NCI-H1048 (cell line): ENCODE measurements at regions not wholly inside any gene's neighbourhood (a gene's known extent, or its start where the extent isn't known, plus 50 kb on each side); places are given as distances from the start of the nearest gene placed in this dataset.

Experiments used
- DNase-seq: peaks from one replicate; lab custom pipeline; 2025; lab: John Stamatoyannopoulos, UW

DNA sequence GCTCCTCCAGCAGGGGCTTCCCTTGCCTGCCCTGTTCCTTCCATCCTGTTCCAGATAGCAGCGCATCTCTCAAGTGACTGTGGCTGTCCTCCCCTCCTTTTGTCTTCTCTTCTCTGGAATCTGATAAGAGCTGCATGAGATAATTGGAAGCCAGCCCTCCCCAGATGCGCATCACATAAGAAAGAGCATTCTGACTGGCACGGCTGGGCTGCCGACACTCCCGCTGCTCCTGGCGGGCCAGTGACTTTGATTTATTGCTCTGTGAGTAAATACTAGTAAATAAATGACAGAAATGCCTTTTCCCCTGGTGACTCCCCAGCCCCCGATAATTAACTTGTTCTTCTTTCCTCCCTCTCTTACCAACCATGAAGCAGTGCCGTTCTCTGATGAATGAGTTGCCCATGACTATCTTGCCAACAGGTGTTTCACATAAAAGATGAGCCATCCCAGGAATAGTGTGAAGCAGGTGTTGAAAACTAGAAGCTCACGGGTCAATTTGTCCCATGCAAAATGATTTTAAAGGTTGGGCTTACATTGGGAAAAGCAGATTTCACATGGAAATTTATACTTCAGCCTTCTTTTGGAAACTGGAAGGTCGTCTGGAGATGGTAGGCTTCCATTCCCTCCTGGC is 212.3 kb downstream of the ERCC6L2 start:
- DNase-seq = no peak

- DNase-seq = no peak
These were observed 211.6 kb downstream of the ERCC6L2 start for GRCh38 chr9:96086936-96087571.

DNA sequence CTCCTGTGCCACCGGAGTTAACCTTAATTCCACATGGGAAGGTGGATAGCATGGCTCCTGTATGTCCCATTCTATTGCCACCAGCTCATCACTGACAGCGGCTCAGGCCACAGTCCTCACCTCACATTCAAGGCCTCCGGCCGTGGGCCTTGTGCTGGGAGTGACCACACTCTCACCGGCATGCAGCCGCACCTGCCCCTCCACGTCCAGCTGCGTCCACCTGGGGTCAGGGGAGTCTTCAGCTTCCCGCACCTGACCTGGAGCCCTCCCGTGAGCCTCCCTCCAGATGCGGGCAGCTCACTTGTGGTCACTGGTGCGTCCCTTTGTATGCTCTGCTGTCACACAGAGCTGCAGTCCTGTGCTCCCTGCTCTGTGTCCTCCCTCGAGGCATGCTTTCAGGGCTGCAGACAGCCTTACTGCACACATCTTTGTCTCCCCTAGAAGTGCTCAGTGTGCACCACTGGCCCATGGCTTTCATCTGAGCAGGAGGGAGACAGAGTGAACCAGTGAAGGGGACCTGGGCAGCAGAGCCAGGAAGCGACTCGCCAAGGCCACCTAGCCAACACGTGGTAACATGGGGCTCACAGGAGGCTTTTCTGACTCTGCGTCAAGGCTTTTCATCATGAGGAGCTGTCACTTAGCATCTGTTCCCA is 210.1 kb downstream of the ERCC6L2 start:
- DNase-seq = no peak

DNA sequence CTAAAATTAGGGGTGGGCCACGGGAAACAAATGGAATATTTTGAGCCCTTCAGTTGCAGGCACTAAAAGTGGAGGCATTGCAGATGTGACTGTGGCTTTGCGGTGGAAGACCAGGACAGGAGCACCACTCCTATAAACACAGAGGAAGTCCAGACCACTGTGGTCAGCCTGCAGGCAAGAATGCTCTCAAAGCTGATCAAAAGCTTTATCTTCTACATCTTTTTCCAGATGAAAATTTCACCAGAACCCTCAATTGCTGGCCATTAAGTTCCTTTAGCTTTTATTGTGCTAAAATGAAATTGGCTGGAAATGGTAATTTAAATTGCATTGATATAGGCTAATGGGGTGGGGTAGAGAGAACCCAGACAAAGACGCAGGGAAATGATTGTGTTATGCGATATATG is 208.8 kb downstream of the ERCC6L2 start:
- DNase-seq = no peak

GRCh38 chr9:96082516-96083232 is 207.2 kb downstream of the ERCC6L2 start:
- no peak for DNase-seq

DNA sequence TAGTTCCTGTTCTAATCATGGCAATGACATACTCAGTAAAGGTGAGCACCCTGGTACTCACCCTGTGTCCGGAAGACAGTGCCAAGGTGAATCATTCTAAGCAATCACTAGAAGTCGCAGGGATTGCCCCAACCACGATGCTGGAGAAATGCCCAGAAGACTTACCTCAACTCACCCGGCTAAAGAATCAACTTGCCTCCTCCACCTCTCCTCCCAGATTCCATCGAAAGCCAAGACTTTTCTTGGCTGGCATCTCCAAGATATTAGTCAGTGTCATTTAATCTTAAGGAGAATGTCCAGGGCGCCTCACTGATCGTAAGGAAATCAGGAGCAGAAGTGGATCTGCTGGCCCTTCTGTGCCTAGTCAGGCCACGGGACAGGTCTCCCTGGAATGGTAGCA is 204.9 kb downstream of the ERCC6L2 start:
- DNase-seq = no peak

GRCh38 chr9:96079779-96080178 is 204.3 kb downstream of the ERCC6L2 start:
- DNase-seq = no peak

DNA sequence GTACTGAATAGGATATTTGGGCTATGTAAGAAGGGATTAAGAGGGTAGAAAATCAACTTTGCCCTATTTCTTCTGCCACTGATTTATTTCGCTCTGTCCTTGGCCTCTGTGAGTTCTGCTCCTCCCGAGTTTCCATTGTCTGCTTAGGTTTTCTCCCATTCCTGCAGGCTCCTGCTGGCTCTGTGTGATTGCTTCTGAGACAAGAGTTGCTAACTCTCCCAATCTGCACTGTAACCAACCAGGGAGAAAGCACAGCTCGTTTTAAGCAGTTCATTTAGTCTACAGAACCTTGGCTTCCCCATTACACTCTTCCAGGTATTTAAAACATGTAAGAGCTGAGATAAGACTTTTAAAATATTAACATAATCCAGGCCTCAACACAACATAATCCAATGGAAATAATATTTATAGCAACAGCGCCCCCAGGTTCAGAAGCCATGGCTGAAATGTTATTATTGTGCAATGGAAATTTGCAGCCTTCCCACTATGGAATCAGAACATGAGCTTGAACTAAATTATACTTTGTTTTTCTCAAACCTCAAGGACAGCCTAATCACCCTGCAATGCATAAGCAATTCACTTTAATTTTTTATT is 203.5 kb downstream of the ERCC6L2 start:
- DNase-seq = no peak

DNA sequence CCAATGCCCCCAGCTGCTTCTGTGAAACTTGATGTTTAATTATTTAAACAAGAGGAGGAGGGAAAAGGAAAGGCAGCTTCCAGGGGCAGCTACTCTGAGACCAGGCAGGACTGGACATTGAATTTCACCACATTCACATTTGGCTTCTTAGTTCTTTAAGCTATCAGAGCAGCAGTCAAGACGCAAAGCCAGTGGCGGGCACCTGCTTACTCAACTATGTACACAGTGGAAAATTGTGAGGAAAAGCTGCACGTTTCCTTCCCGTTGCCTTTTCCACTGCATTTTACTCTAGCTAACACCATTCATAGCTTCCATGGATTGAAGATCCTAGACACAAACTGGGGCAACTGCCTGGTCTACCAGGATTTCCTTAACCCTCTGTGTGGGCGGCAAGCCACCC is 200.3 kb downstream of the ERCC6L2 start:
- no peak for DNase-seq

DNA sequence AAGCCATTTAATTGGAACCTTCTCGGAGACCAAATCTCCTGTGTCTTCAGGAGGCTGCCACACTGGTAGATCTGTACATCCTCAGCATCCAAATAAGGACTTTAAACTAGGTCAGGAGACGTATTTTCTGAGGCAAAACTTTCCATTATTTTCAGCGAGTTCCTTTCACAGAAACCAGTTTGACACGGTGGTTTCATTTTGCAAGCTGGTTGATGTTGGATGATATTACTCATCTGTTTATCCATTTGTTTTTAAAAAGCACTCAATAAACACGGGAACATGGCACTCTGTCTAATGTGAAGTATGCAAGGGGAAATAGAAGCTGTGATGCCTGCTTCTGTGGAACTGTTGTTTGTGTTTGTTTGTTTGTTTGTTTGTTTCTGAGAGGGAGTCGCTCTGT is 199.6 kb downstream of the ERCC6L2 start:
- DNase-seq = no peak

- no peak for DNase-seq
These were observed 198.3 kb downstream of the ERCC6L2 start for GRCh38 chr9:96073531-96074480.

GRCh38 chr9:96072930-96073329 is 197.4 kb downstream of the ERCC6L2 start:
- DNase-seq = no peak

DNA sequence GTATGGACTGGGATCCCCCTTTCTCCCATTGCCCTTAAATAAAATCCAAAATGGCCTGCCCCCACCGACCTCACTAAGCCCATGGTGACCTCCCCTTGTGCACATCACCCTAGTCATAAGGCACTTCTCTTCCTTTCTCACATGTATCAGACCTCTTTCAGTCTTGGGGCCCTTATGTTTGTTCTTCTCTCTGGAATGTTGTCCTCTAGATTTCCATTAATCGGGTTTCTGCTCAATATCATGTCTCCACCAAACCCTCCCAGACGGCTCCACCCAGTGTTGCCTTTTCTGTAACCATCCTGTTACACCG is 196.3 kb downstream of the ERCC6L2 start:
- no peak for DNase-seq

DNA sequence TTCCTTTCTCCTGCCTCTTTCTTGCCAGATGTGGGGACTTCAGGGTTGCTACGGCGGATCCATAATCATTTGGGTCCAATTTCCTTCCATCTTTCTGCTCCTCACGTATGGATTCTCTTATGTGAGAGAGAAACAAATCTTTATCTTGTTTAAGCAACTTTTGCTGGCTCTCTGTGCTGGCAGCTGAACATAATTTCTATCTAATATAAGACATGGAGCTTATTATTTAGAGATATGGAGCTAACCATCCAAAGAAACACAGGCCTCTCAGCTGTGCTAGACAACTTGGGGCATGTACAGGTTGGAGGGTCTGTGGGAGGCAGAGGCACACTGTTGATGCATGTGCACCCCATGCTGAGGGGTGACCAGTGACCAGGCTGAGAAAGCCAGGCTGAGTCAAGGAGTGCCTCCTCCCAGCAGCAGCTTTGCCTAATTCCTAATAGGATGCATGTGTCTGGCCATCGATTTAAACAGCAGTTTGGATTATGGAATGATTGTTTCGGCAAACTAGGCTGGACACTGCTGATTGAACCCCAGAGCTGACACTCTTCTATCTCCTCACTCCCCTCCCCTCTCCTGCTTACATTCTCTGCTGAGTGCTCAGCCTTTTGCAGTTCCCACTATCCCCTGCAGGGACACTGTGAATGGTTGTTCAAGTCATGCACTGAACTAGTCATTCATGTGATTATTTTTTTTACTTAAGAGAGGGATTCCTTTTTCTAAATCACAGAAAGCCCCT is 195.8 kb downstream of the ERCC6L2 start:
- DNase-seq = no peak

DNA sequence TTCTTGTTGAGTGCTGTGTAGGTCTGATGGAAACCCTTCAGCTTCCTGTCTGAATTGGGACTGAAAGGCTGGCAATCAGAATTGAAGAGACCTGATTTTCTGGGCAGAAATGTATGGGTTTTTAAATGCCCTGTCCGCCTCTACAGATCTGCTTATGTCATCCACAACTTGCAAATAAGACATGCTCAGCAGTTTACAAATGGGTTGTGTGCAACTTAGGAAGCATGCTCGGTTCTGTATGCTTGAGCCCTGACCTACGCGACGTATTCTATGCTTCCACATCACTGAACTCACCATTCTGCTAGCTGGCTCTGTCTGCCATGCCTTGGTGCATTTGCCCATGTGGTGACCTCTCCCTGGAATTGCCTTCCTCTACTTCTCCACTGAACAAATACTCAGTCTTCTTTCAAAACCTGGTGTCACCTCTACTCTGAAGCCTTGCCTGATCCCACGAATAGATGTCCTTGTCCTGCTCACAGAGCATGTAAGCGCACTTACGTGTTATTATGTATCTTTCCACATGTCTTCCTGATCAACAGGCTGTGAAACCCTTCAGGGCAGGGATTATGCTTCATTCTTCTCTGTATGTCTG is 194.2 kb downstream of the ERCC6L2 start:
- no peak for DNase-seq

DNA sequence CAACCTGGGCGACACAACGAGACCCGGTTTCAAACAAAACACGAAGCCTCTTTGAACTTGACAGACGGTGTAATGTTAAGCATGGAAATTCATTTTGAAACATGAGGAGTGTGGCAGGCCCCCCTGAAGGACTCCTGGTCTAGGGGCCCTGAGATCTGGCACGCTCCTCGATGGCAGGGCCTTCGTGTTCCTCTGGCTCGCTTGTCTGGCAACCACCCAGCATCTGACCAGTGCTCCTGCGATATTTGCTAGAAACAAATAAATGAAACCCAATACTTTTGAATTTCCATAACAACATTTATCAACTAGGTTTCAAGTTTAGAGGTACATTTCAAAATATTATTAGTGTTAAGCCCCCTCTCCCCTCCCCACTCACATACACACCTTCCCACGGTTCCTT is 193.0 kb downstream of the ERCC6L2 start:
- no peak for DNase-seq

DNA sequence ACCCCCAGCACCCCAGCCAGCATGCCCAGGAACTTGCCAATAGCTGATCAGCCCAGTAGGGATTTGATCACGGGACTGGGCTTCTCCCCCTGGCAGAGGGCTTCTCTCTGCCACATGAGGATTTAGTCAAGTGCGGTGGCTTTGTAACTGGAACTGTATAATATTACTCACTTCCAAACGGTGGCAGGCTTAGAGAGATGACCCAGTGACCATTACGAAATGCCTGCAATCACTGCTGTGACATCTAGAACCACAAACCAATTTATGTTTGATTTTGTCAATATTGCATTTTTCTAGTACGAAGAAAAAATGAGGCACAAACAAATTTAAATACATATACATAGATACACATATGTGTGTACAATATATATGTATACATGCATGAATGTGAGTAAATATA is 192.1 kb downstream of the ERCC6L2 start:
- DNase-seq = no peak

GRCh38 chr9:96067004-96067403 is 191.5 kb downstream of the ERCC6L2 start:
- no peak for DNase-seq

DNA sequence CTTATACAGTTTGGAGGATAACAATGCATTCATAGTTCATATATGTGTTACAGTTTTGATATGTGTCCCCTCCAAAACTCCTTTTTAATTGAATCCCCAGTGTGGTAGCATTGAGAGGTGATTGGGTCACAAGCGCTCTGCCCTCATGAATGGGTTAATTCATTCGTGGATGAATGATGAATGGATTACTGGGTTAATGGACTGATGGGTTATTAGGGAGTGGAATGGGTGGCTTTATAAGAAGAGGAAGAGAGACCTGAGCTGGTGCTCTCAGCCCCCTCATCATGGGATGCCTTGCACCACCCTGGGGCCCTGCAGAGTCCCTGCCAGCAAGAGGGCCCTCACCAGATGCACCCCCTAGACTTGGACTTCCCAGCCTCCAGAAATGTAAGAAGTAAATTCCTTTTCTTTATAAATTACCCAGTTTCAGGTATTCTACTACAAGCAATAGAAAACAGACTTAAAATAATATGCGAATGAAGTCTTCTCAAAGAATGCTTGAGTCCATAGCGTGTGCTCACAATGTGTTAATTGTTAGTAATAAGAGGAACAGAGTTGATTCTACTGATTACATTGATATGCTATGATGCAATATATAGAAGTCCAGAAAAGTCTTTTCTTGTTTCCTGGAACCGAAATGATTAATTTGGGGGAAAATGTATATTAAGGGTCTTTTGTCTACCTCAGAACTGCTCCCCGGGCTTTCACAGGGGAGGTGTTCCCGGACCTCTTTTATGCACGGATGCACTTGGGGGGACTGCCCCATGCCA is 190.2 kb downstream of the ERCC6L2 start:
- DNase-seq = no peak
